Esophagus muscularis mucosa (tissue), 3 donors: ENCODE measurements at regions not wholly inside any gene's neighbourhood (a gene's known extent, or its start where the extent isn't known, plus 50 kb on each side); places are given as distances from the start of the nearest gene placed in this dataset.

ENCODE experiments used
- POLR2A ChIP-seq: fragments of 450-650 bp; IDR thresholded peaks from one replicate; pipeline ENCODE4 v1.6.1; 2017; ENCODE audit warnings: antibody characterized with exemption, moderate library complexity, mild to moderate bottlenecking, low read depth
- POLR2AphosphoS5 ChIP-seq, 2 donors: sonication (generic); formaldehyde crosslinking; IDR thresholded peaks; one replicate each; pipeline ENCODE4 v1.6.1; 2017; ENCODE audit warnings: antibody characterized with exemption in 2 of 2
- TF ChIP-seq, protein P1 (sequence below), 3 experiments: fragments of 200-600 bp in 2 of 3; fragments of 450-650 bp in 1 of 3; sonication (generic) in 2 of 3; IDR thresholded peaks; one replicate each; pipeline ENCODE4 v1.5.1; 2017 to 2019; ENCODE audit warnings: antibody characterized with exemption in 3 of 3, mild to moderate bottlenecking in 2 of 3, moderate library complexity in 1 of 3

DNA sequence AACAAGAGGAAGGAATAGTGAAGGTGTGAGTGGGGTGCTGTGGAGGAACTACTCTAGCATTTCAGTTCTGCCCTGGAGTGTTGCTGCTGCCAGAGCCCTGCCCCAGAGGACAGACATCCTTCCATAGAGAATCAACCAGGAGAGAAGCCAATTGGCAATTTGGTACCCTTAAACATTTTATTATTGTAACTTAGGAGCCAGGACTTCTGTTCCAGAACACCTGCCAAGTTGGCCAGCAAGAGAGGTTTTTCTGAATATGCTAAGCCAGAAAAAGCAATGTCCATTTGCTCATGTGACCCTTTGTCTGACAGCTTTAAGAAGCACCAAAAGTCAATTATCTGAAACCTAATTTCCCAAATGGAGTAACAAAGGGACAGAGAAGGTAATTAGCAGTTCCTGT lies 264.9 kb downstream of the MEX3B start:
- TF ChIP-seq, protein P1, sequence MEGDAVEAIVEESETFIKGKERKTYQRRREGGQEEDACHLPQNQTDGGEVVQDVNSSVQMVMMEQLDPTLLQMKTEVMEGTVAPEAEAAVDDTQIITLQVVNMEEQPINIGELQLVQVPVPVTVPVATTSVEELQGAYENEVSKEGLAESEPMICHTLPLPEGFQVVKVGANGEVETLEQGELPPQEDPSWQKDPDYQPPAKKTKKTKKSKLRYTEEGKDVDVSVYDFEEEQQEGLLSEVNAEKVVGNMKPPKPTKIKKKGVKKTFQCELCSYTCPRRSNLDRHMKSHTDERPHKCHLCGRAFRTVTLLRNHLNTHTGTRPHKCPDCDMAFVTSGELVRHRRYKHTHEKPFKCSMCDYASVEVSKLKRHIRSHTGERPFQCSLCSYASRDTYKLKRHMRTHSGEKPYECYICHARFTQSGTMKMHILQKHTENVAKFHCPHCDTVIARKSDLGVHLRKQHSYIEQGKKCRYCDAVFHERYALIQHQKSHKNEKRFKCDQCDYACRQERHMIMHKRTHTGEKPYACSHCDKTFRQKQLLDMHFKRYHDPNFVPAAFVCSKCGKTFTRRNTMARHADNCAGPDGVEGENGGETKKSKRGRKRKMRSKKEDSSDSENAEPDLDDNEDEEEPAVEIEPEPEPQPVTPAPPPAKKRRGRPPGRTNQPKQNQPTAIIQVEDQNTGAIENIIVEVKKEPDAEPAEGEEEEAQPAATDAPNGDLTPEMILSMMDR (IDR thresholded peaks at IDR 0.05), result no peak
- no peak for TF ChIP-seq POLR2A
- no peak for TF ChIP-seq POLR2AphosphoS5 (IDR thresholded peaks at IDR 0.05)
